ENCODE measurements at regions not wholly inside any gene's neighbourhood (a gene's known extent, or its start where the extent isn't known, plus 50 kb on each side); places are given as distances from the start of the nearest gene placed in this dataset.

GRCh38 chr3:182412066-182412465 is 381.2 kb upstream of the ATP11B start:
- Histone ChIP-seq H3K4me1 (ENCODE audit: insufficient read depth) (no peaks in the 10 kb centered on the region), H3K4me3 (no peak overlapping the region), H3K36me3 (ENCODE audit: low read depth) (no peaks in the 10 kb centered on the region), H3K27me3 (replicated peaks; ENCODE audit: insufficient read depth) (no peaks in the 10 kb centered on the region), H3F3A (ENCODE audit: insufficient read depth) (no peaks in the 10 kb centered on the region), H2AFZ (no peak overlapping the region), H3K9me3 (ENCODE audit: low read depth) (no peaks in the 10 kb centered on the region), H4K20me1 (ENCODE audit: insufficient read depth) (no peaks in the 10 kb centered on the region), H3K27ac (no peak overlapping the region), H3K9me2 (ENCODE audit: insufficient read depth) (no peaks in the 10 kb centered on the region), H3K9ac (no peak overlapping the region), H3K79me2 (ENCODE audit: insufficient read depth) (no peaks in the 10 kb centered on the region), H3K4me2 (ENCODE audit: unreplicated experiment) (no peak overlapping the region)
- TF ChIP-seq EZH2 (IDR thresholded peaks at IDR 0.05; ENCODE audit: insufficient read depth, poor library complexity, severe bottlenecking) (no peak), EZH2phosphoT487 (IDR thresholded peaks at IDR 0.05; ENCODE audit: insufficient read depth, low read depth) (no peak)
- DNase-seq: no peak
- WGBS, 2 experiments (ENCODE audit: low coverage in 1 of 2, low lambda C conversion rate in 2 of 2, missing lambda C conversion rate in 2 of 2): 26 to 29% methylated on average over 2 of the region's 2 CpGs
- in situ Hi-C loops (cut with MboI): no loop called here

- no peaks in the 10 kb centered on the region for H3K79me2 ChIP-seq (ENCODE audit: insufficient read depth)
- no peaks in the 10 kb centered on the region for H3K9me2 ChIP-seq (ENCODE audit: insufficient read depth)
- H3K4me1 ChIP-seq (ENCODE audit: insufficient read depth): no peaks in the 10 kb centered on the region
- 0 to 2% methylated on average over 1 of the region's 1 CpG for WGBS, 2 experiments (ENCODE audit: low coverage in 1 of 2, low lambda C conversion rate in 2 of 2, missing lambda C conversion rate in 2 of 2)
- no peaks in the 10 kb centered on the region for H4K20me1 ChIP-seq (ENCODE audit: insufficient read depth)
- no peaks in the 10 kb centered on the region for H3K36me3 ChIP-seq (ENCODE audit: low read depth)
- H2AFZ ChIP-seq: no peak overlapping the region
- H3K9me3 ChIP-seq (ENCODE audit: low read depth): no peaks in the 10 kb centered on the region
- no peaks in the 10 kb centered on the region for H3K27me3 ChIP-seq (replicated peaks; ENCODE audit: insufficient read depth)
- H3K4me3 ChIP-seq: no peak overlapping the region
- H3K27ac ChIP-seq: no peak overlapping the region
- DNase-seq: no peak
- TF ChIP-seq EZH2 (IDR thresholded peaks at IDR 0.05; ENCODE audit: insufficient read depth, poor library complexity, severe bottlenecking) (no peak), EZH2phosphoT487 (IDR thresholded peaks at IDR 0.05; ENCODE audit: insufficient read depth, low read depth) (no peak)
- no peak overlapping the region for H3K9ac ChIP-seq
- in situ Hi-C loops (cut with MboI): no loop called here
- H3K4me2 ChIP-seq (ENCODE audit: unreplicated experiment): no peak overlapping the region
- H3F3A ChIP-seq (ENCODE audit: insufficient read depth): no peaks in the 10 kb centered on the region
These were observed 380.2 kb upstream of the ATP11B start for GRCh38 chr3:182413061-182413460.

DNA sequence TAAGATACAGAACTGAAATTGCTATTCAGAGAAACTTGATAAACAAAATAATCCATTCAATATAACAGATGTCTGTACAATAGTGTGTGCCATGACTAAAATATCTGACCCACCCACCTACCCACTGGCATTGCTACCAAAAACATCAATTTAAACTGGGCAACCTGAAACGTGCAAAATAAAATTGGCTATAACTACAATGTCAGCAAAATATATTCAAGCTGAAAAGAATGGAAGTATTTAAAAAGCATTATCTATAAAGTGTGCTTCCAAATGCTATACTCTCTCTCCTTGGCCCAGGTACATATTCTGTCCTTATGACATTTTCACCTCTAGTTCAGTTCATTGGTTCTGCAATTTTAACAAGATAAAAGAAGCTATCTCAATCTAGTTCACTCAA is 379.6 kb upstream of the ATP11B start:
- no peaks in the 10 kb centered on the region for H3K9me2 ChIP-seq (ENCODE audit: insufficient read depth)
- H3K4me2 ChIP-seq (ENCODE audit: unreplicated experiment): no peak overlapping the region
- in situ Hi-C loops (cut with MboI): no loop called here
- no peaks in the 10 kb centered on the region for H3K4me1 ChIP-seq (ENCODE audit: insufficient read depth)
- H3K4me3 ChIP-seq: no peak overlapping the region
- 0 to 3% methylated on average over 1 of the region's 1 CpG for WGBS, 2 experiments (ENCODE audit: low coverage in 1 of 2, low lambda C conversion rate in 2 of 2, missing lambda C conversion rate in 2 of 2)
- no peak overlapping the region for H2AFZ ChIP-seq
- H3K27ac ChIP-seq: no peak overlapping the region
- no peaks in the 10 kb centered on the region for H3K79me2 ChIP-seq (ENCODE audit: insufficient read depth)
- TF ChIP-seq EZH2phosphoT487 (IDR thresholded peaks at IDR 0.05; ENCODE audit: insufficient read depth, low read depth) (no peak), EZH2 (IDR thresholded peaks at IDR 0.05; ENCODE audit: insufficient read depth, poor library complexity, severe bottlenecking) (no peak)
- no peaks in the 10 kb centered on the region for H3F3A ChIP-seq (ENCODE audit: insufficient read depth)
- no peaks in the 10 kb centered on the region for H3K27me3 ChIP-seq (replicated peaks; ENCODE audit: insufficient read depth)
- no peaks in the 10 kb centered on the region for H3K36me3 ChIP-seq (ENCODE audit: low read depth)
- no peaks in the 10 kb centered on the region for H4K20me1 ChIP-seq (ENCODE audit: insufficient read depth)
- no peak overlapping the region for H3K9ac ChIP-seq
- DNase-seq: no peak
- no peaks in the 10 kb centered on the region for H3K9me3 ChIP-seq (ENCODE audit: low read depth)

- WGBS, 2 experiments (ENCODE audit: low coverage in 1 of 2, low lambda C conversion rate in 2 of 2, missing lambda C conversion rate in 2 of 2): 0% methylated on average over 3 of the region's 3 CpGs
- no peak overlapping the region for H3K27ac ChIP-seq
- in situ Hi-C loops (cut with MboI): no loop called here
These were observed 378.7 kb upstream of the ATP11B start for GRCh38 chr3:182414586-182414985.

GRCh38 chr3:182420741-182421140 is 372.6 kb upstream of the ATP11B start:
- Histone ChIP-seq H3K9ac (no peak overlapping the region), H3K4me3 (no peak overlapping the region), H2AFZ (no peak overlapping the region), H3K4me1 (ENCODE audit: insufficient read depth) (no peaks in the 10 kb centered on the region), H3K4me2 (ENCODE audit: unreplicated experiment) (no peak overlapping the region), H3K9me3 (ENCODE audit: low read depth) (no peaks in the 10 kb centered on the region), H4K20me1 (ENCODE audit: insufficient read depth) (no peaks in the 10 kb centered on the region), H3K79me2 (ENCODE audit: insufficient read depth) (no peaks in the 10 kb centered on the region), H3K36me3 (ENCODE audit: low read depth) (no peaks in the 10 kb centered on the region), H3F3A (ENCODE audit: insufficient read depth) (no peaks in the 10 kb centered on the region), H3K27me3 (replicated peaks; ENCODE audit: insufficient read depth) (no peaks in the 10 kb centered on the region), H3K9me2 (ENCODE audit: insufficient read depth) (no peaks in the 10 kb centered on the region), H3K27ac (no peak overlapping the region)
- TF ChIP-seq EZH2phosphoT487 (IDR thresholded peaks at IDR 0.05; ENCODE audit: insufficient read depth, low read depth) (no peak), EZH2 (IDR thresholded peaks at IDR 0.05; ENCODE audit: insufficient read depth, poor library complexity, severe bottlenecking) (no peak)
- in situ Hi-C loops (cut with MboI): no loop called here
- DNase-seq: no peak

More at GRCh38 chr3:182414586-182414985, 378.7 kb upstream of the ATP11B start:
- Histone ChIP-seq H3K27me3 (replicated peaks; ENCODE audit: insufficient read depth) (no peaks in the 10 kb centered on the region), H4K20me1 (ENCODE audit: insufficient read depth) (no peaks in the 10 kb centered on the region), H3K4me2 (ENCODE audit: unreplicated experiment) (no peak overlapping the region), H3K79me2 (ENCODE audit: insufficient read depth) (no peaks in the 10 kb centered on the region), H3K9me3 (ENCODE audit: low read depth) (no peaks in the 10 kb centered on the region), H3K9me2 (ENCODE audit: insufficient read depth) (no peaks in the 10 kb centered on the region), H3F3A (ENCODE audit: insufficient read depth) (no peaks in the 10 kb centered on the region), H2AFZ (no peak overlapping the region), H3K4me3 (no peak overlapping the region), H3K36me3 (ENCODE audit: low read depth) (no peaks in the 10 kb centered on the region), H3K4me1 (ENCODE audit: insufficient read depth) (no peaks in the 10 kb centered on the region), H3K9ac (no peak overlapping the region)
- no peak for DNase-seq
- TF ChIP-seq EZH2 (IDR thresholded peaks at IDR 0.05; ENCODE audit: insufficient read depth, poor library complexity, severe bottlenecking) (no peak), EZH2phosphoT487 (IDR thresholded peaks at IDR 0.05; ENCODE audit: insufficient read depth, low read depth) (no peak)

Data from GM23248 (cell line).